Heart right ventricle (tissue), 16 donors: ENCODE measurements at regions not wholly inside any gene's neighbourhood (a gene's known extent, or its start where the extent isn't known, plus 50 kb on each side); places are given as distances from the start of the nearest gene placed in this dataset.

Experiments used
- ATAC-seq, 8 donors: fragments of 200-7000 bp; cut with Tn5 transposase; one replicate each; pipeline ENCODE4 v1.9.1; 2020; ENCODE audit warnings: mild to moderate bottlenecking in 8 of 8, moderate library complexity in 8 of 8, moderate number of reproducible peaks in 1 of 8
- DNase-seq, 2 donors: peaks; one replicate each; pipeline ENCODE4 v3.0.0-alpha.2; 2020
- H3K27ac ChIP-seq, 10 donors: fragments of 200-600 bp; sonication (generic) in 2 of 10; one replicate each; pipeline versions ENCODE4 v1.5.0 to v1.8.0; 2020 to 2022; ENCODE audit warnings: mild to moderate bottlenecking in 3 of 10
- H3K27me3 ChIP-seq, 7 donors: fragments of 200-600 bp; one replicate each; pipeline ENCODE4 v1.8.0; 2021 to 2022; ENCODE audit warnings: mild to moderate bottlenecking in 2 of 7
- H3K36me3 ChIP-seq, 9 donors: fragments of 200-600 bp; sonication (generic) in 1 of 9; one replicate each; pipeline versions ENCODE4 v1.5.0 to v1.8.0; 2020 to 2022; ENCODE audit warnings: mild to moderate bottlenecking in 2 of 9
- H3K4me1 ChIP-seq, 9 donors: fragments of 200-600 bp; sonication (generic) in 1 of 9; one replicate each; pipeline versions ENCODE4 v1.5.0 to v1.8.0; 2020 to 2022; ENCODE audit warnings: mild to moderate bottlenecking in 4 of 9
- H3K4me3 ChIP-seq, 10 donors: fragments of 200-600 bp; sonication (generic) in 2 of 10; one replicate each; pipeline versions ENCODE4 v1.5.0 to v1.8.0; 2020 to 2022; ENCODE audit warnings: mild to moderate bottlenecking in 7 of 10, moderate library complexity in 2 of 10
- H3K9me3 ChIP-seq, 11 donors: fragments of 200-600 bp in 10 of 11; sonication (generic) in 2 of 11; one replicate each; pipeline versions ENCODE4 v1.5.0 to v1.8.0; 2013 to 2022; ENCODE audit warnings: mild to moderate bottlenecking in 2 of 11, control low read depth in 1 of 11, moderate library complexity in 1 of 11
- WGBS, 2 donors: extraction: QIAGEN DNeasy Blood & Tissue Kit; methylation state at CpG; one replicate each; pipeline ENCODE4 v1.1.7; 2013; ENCODE audit warnings: inconsistent platforms in 1 of 2; 5-methylcytosine and 5-hydroxymethylcytosine counted together
- intact Hi-C, 10 donors: fragments of 100-400 bp; cut with DNase I; formaldehyde crosslinking; loops; one replicate each; pipeline versions ENCODE4 v1.11.1 to v1.14.2; 2022
- TF ChIP-seq, protein P1 (sequence below), 9 donors: fragments of 200-600 bp; sonication (generic) in 2 of 9; IDR thresholded peaks; one replicate each; pipeline versions ENCODE4 v1.5.0 to v1.8.0; 2021 to 2022; ENCODE audit warnings: antibody characterized with exemption in 9 of 9, mild to moderate bottlenecking in 5 of 9, moderate library complexity in 1 of 9
- donor health status: Arrhythmogenic right ventricular cardiomyopathy.
- donor health status: ischemic (EF 13 %, LVEDD 7.1; RV severe dilation, severe dysfunction).
- donor health status: healthy with polysubstance abuse.
- donor health status: DM: no; HTN: yes; CAD: no.
- donor health status: DM: no; HTN: no; CAD: no.
- donor health status: ischemic (EF 25% LVEDD 6.9; RV normal size, moderate dysfunction).
- donor health status: ischemic (EF 25% LVEDD 5.7; RV mildly dilated, moderate dysfunction).
- donor health status: healthy.
- donor health status: DM: yes; HTN: yes; CAD: no.
- donor health status: Ischemic cardiomyopathy.
- donor health status: ischemic (EF 35%, LVEDD 5.7; RV mildly dilated, moderate dysfunction).
- donor health status: nonischemic (EF 11% LVEDD 7.7; RV severe dilation, severe dysfunction).
- donor health status: DM: yes; HTN: yes; CAD: no.
- donor health status: PGD.
- donor health status: ischemic (EF 29% LVEDD 5.4; RV normal size, mild dysfunction).
- donor health status: nonischemic (EF 23%, LVEDD 6.1; RV moderate dilation, normal function).

- TF ChIP-seq, protein P1, sequence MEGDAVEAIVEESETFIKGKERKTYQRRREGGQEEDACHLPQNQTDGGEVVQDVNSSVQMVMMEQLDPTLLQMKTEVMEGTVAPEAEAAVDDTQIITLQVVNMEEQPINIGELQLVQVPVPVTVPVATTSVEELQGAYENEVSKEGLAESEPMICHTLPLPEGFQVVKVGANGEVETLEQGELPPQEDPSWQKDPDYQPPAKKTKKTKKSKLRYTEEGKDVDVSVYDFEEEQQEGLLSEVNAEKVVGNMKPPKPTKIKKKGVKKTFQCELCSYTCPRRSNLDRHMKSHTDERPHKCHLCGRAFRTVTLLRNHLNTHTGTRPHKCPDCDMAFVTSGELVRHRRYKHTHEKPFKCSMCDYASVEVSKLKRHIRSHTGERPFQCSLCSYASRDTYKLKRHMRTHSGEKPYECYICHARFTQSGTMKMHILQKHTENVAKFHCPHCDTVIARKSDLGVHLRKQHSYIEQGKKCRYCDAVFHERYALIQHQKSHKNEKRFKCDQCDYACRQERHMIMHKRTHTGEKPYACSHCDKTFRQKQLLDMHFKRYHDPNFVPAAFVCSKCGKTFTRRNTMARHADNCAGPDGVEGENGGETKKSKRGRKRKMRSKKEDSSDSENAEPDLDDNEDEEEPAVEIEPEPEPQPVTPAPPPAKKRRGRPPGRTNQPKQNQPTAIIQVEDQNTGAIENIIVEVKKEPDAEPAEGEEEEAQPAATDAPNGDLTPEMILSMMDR (IDR thresholded peaks at IDR 0.05), result no peak
- H3K9me3 ChIP-seq, result peaks cover 0 to 23% (median 3%) of the 10 kb centered on the region in 11 donors
- H3K4me1 ChIP-seq, result peaks cover 0 to 39% (median 23%) of the 10 kb centered on the region in 9 donors
- intact Hi-C loops, result no loop called here
- 79 to 83% methylated on average over 4 of the region's 4 CpGs for WGBS, 2 donors
- DNase-seq, result no peak
- H3K36me3 ChIP-seq, result no peaks in the 10 kb centered on the region
- no peak for ATAC-seq
- H3K4me3 ChIP-seq, result no peak overlapping the region
- H3K27ac ChIP-seq, result no peak overlapping the region
- no peaks in the 10 kb centered on the region for H3K27me3 ChIP-seq
These were observed 142.3 kb upstream of the TSC22D1 start for GRCh38 chr13:44718467-44718866.

GRCh38 chr13:44715287-44716230 lies 139.4 kb upstream of the TSC22D1 start:
- TF ChIP-seq, protein P1 (IDR thresholded peaks at IDR 0.05), result no peak
- Histone ChIP-seq H3K4me1 (peaks cover 0 to 38% (median 25%) of the 10 kb centered on the region in 9 donors), H3K4me3 (no peak overlapping the region), H3K9me3 (no peaks in the 10 kb centered on the region), H3K27me3 (no peaks in the 10 kb centered on the region), H3K36me3 (no peaks in the 10 kb centered on the region), H3K27ac (no peak overlapping the region)
- WGBS, 2 donors, result 65 to 66% methylated on average over 11 of the region's 11 CpGs
- ATAC-seq, result peak in 2 of 8 donors; percentile 9 to 37
- intact Hi-C loops, result no loop called here
- no peak for DNase-seq

DNA sequence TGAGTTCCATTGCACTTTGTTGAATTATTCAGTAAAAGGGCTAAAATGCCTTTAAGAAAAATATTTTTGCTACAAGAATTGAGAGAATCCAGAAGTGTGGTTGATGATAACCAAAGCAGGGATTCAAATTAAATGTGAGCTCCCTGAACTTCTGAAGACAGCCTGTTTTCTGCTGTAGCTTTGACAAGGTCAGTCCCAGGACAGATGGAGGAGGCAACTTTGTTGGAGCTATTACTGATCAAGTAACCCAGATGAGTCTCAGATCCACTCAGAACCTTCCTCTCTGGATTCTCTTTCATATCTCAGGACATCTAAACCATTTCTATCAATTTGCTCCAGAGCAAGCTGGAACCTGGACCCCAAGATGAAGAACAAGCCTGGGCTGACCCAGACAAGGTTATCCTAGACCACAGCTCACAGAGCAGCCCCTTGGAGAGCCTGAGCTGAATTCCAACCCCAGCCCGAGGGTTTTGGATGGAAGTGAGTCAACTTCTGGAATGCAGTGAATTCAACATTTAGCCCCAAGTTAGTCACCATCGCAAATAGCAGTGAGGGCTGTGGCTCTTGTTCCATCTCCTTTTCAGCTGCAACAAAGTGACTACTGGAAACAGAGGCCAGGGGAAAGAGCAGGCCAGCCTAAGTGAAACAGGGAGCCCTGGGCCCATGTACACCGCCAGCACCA lies 137.8 kb upstream of the TSC22D1 start:
- Histone ChIP-seq H3K27me3 (no peaks in the 10 kb centered on the region), H3K27ac (peak overlapping the region in 4 of 10 donors; percentile 7 to 55 (median 26)), H3K4me3 (no peak overlapping the region), H3K9me3 (no peaks in the 10 kb centered on the region), H3K4me1 (peaks cover 0 to 28% (median 14%) of the 10 kb centered on the region in 9 donors), H3K36me3 (no peaks in the 10 kb centered on the region)
- TF ChIP-seq, protein P1 (IDR thresholded peaks at IDR 0.05), result no peak
- ATAC-seq (peak in 5 of 8 donors; percentile 18 to 78 (median 37)), DNase-seq (no peak)
- intact Hi-C loops, result no loop called here
- 68 to 77% methylated on average over 3 of the region's 3 CpGs for WGBS, 2 donors

DNA sequence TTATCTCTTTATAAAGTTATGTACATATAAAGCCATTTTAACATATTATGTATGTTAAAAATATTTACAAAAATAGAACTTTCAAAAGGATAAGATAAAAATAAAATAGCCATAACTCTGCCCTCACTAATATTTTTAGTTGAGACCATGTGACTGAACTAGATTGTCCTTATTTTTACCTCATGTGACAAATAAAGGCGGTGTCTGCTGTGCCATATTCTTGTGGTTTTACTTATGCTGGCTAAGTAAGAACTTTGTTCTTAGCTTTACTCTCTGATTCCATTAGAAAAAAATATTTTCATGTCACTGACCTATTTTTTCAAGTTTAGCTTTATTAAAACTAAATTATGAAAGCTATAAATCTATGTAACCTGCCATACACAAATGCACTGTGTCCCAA lies 135.6 kb upstream of the TSC22D1 start:
- TF ChIP-seq, protein P1 (IDR thresholded peaks at IDR 0.05), result no peak
- no peak for ATAC-seq
- Histone ChIP-seq H3K4me1 (peaks cover 0 to 28% (median 14%) of the 10 kb centered on the region in 9 donors), H3K9me3 (peaks cover 0 to 14% (median 0%) of the 10 kb centered on the region in 11 donors), H3K4me3 (no peak overlapping the region), H3K36me3 (no peaks in the 10 kb centered on the region), H3K27ac (no peak overlapping the region), H3K27me3 (no peaks in the 10 kb centered on the region)
- 88 to 93% methylated on average over 1 of the region's 1 CpG for WGBS, 2 donors
- no peak for DNase-seq
- intact Hi-C loops, result no loop called here
